HG03066 (cell line): ENCODE measurements at regions not wholly inside any gene's neighbourhood (a gene's known extent, or its start where the extent isn't known, plus 50 kb on each side); places are given as distances from the start of the nearest gene placed in this dataset.

Source experiments
- ATAC-seq: cut with Tn5 transposase; IDR thresholded peaks from one replicate; pipeline ENCODE4 v1.9.1; 2021; ENCODE audit warnings: low read depth; ENCODE audit not compliant: unreplicated experiment

- no peak for ATAC-seq
Measured at GRCh38 chr1:34405266-34405959, 228.7 kb downstream of the C1orf94 start.

- no peak for ATAC-seq
Measured at GRCh38 chr1:34406377-34406776, 229.7 kb downstream of the C1orf94 start.

DNA sequence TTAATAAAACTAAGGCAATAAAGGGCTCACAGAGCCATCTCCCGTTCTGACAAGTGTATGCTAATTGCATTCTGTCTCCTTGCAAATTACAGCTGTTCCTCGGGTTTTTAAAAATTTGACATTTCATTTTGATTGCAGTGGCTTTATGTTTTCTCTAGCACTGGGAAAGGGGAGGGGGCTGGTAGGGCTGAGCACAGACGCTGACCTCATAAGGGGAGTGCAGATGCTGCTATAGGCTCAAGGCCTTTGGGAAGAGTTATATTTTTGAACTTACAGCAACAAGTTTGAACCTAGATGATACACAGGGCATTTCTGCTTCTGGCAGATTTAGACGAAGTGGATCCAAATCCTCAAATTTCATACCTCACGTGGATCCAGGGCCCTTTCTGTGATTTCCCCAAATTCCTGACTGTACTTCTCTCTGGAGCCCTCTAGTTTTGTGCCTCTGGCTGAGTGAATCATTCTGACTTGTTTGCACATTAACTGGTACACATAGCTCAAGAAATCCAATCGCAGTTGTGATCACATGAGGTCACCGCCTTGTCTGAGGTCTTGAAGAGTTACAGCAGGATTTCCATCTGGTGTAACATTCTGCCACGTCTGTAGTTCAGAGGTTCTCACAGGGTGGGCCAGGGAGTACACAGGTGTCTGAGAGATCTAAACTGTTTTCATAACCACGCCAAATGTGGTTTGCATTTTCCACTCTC is 230.3 kb downstream of the C1orf94 start:
- no peak for ATAC-seq

- ATAC-seq, result no peak
Measured at GRCh38 chr1:34408011-34408410, 231.3 kb downstream of the C1orf94 start.

DNA sequence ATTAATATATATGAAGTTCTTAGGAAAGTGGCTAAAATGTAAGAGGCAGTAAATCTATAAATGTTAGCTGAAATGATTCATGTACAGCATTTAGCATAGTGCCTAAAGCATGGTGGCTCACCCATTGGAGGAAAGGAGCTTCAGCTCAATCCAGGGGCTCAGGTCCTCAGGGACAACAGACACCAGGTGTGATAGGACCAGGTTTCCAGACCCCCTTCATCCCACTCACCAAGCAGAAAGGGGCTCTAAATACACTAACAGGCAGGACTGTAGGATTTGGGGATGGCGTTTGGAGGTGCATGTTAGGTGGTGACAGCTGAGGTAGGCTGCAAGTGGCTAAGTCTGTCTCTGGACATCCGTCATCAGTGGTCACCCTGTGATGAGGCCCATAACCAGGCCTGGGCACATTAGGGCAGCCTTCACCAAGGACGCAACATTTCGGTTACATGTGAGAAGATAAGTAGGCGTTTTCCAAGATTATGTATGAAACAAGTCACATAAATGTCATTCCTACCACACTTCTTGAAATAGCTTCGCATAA is 233.1 kb downstream of the C1orf94 start:
- no peak for ATAC-seq

- no peak for ATAC-seq
Measured at GRCh38 chr1:34412598-34413370, 236.1 kb downstream of the C1orf94 start.

DNA sequence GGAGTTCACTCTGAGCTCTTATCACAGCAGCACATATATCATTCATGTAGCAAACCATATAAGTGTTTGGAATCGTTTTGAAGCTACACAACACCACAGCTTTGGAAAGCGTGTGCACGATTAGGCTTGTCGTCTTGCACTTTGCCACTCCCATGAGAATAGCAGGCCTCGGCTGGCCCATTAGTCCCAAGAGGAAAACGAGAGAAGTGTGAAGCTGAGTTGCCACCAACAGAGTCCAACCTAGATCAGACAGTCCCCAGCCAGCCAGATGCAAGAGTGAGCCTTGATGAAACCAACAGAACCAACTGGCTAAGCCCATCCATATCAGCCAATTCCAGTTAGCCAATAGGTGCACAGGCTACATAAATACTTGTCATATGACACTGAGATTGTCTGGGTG is 238.4 kb downstream of the C1orf94 start:
- ATAC-seq, result no peak

DNA sequence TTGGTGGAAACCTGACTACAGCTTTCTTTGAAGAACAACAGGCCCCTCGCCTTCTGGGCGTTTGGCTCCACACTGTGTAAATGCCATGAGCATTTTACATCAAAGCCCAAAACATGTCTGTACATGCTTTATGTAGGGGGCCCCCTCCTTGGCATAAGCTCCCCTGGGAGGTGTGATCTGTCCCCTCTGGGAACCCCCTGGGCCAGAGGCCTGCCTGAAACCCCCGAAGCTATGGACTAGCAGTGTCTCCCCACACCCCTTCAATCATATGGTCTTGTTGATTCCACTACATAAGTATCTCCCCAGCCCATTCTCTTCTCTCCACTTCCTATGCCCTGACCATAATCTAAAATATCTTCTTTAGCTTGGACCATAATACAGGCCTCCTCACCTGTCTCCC is 241.5 kb downstream of the C1orf94 start:
- no peak for ATAC-seq

DNA sequence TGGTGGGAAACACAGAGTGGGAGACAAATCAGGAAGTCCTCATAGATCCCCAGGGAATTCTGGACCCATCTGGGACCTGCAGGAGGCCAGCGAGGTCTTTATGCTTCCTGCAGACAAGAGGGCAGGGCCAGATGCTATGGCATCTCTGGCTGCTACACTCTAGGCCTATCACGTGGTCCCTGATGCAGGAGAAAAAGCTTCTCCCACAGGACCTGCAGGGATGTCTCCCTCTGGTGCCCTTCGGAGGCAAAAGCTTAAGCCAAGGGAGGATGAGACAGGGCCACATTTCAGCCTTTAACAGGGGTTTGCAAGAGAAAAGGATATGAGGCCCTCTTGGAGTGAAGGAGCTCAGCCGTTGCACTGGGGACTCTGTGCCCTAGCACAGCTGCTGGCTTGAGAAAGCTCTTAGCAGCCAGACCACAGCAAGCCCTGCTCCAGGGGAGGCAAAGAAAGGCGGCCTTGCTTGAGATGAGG is 243.0 kb downstream of the C1orf94 start:
- ATAC-seq, result no peak

DNA sequence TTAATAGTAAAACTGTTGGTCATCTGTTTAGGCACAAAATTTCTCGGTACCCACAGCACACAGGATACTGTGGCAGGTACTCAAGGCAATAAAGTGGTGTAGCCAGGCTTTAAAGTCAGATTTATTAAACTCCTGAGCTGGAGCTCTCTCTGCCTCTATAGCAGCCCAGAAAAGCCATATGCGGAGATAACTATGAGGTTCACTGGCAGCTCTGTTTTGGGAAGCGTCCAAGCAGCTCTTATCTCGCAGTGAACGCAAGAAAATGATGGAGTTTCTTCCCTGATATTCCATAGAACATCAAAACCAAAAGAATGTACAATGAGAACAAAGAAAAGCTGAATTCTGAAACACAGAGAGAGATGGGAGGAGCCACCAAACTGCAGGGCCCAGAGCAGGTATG is 248.3 kb downstream of the C1orf94 start:
- no peak for ATAC-seq

- no peak for ATAC-seq
Measured at GRCh38 chr1:34425785-34426184, 249.1 kb downstream of the C1orf94 start.

- no peak for ATAC-seq
Measured at GRCh38 chr1:34426325-34426896, 249.7 kb downstream of the C1orf94 start.

DNA sequence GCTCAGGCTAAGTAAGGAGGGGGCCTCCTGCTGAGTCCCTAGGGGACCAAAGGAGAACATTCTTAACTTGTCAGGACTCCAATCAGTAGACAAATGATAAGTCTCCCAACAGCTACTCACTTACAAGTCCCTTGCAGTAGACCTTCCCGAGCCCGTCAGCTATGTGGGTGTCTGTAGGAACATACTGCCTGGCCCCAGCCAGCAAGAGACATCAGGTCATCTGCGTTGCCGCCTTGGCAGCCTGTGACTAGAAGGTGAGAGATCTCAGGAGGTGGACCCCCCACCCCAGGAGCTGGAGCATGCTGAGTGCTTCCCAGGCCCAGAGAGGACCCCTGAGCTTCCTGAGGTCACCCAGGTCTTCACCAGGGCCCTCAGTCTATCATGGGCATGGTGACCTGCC is 250.5 kb downstream of the C1orf94 start:
- ATAC-seq, result no peak

- ATAC-seq, result no peak
Measured at GRCh38 chr1:34433099-34433498, 256.4 kb downstream of the C1orf94 start.

DNA sequence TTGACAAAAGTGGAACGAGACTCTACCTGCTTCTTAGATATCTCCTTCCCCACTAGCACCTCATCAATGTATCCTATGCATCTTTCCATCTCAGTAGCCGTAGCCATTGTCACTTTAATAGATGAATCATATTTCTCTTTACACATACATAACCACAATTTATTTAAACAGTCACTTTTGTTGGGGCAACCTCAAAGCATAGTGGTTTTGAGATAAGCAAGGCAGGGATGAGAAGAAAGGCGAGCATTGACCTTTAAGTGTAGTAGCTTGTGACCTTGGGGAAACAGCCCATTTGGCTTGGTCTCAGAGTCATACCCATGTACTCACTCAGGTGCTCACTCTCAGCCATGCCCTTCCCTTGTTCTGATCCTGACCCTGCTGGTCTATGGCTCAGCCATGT is 260.1 kb downstream of the C1orf94 start:
- ATAC-seq, result no peak

GRCh38 chr1:34441259-34442069 is 264.8 kb downstream of the C1orf94 start:
- no peak for ATAC-seq

GRCh38 chr1:34444516-34444915 is 267.8 kb downstream of the C1orf94 start:
- ATAC-seq, result no peak

GRCh38 chr1:34450325-34450724 is 273.6 kb downstream of the C1orf94 start:
- ATAC-seq, result no peak

DNA sequence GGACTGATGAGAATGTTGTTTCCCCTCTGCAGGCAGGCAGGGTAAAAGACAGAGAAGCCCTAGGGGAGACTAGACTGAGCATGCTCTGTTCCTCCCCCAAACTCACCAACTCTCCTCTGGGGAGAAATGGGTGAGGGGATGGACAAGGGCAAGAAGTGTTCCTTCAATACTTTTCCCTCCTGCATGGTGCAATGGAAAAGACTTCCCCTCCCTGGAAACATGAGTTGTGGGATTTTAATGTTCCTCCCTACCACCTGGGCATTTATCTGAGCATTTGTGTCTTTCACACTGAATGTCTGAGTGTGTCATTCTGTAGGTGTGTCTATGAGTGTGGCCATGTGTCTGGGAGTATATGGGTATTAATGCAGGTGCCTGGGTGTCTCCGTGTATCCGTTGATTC is 275.7 kb downstream of the C1orf94 start:
- ATAC-seq, result no peak

DNA sequence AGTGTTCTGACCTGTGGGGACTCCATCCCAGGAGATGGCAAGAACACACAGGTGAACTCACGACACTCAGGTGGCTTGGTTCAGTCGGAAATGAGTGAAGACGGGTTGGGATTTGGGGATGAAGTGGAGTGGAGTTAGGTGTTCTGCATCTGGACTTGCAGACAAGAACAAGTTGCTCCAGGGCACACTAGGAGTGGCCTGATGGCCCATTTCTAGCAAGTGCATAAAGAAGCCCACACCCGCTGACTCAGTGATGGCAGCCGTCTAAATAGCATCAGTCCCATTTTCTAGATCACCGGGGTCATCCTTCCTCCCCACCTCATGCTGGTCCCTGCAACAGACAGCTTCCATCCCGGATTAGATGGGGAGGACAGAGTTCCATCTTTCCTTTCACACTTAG is 278.4 kb downstream of the C1orf94 start:
- ATAC-seq, result no peak
